Activated CD4-positive, CD25-positive, alpha-beta regulatory T cell treated with anti-CD3 and anti-CD28 coated beads, Interleukin-2, amount 50 U/mL, for 16 hours (primary cell): ENCODE measurements at regions not wholly inside any gene's neighbourhood (a gene's known extent, or its start where the extent isn't known, plus 50 kb on each side); places are given as distances from the start of the nearest gene placed in this dataset.

ENCODE experiments used
- DNase-seq: peaks from one replicate; pipeline ENCODE4 v3.0.0-alpha.2; 2020; ENCODE audit warnings: low read depth, low spot score

DNA sequence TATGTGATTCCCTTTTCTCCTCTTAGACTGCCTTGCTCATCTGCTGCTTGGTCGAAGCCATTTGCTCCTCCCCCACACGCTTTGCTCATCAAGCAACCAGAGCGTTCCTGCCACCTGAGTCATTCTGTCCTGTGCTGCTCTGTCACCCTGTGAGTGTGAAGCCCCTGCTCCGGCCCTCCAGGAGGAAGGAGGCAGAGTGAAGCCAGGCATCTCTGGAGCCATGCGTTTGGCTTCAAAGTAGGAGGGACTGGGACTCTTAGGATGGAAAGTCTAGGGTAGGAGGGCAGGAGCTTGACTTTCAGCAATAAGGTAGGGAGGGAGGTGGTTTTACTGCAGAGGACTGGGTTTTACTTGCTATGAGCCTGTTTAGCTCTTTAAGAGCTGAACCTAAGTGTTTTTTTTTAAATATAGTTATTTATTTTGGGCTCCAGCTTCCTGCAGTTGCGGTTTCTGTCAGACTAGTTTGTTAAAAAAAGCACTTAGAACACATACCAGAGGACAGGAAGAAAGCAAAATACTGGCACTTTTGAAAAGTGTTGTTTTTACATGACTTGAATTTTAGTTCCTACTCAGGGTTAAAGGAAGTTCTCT lies 63.6 kb downstream of the SPINK2 start:
- DNase-seq = peak; percentile 22

DNA sequence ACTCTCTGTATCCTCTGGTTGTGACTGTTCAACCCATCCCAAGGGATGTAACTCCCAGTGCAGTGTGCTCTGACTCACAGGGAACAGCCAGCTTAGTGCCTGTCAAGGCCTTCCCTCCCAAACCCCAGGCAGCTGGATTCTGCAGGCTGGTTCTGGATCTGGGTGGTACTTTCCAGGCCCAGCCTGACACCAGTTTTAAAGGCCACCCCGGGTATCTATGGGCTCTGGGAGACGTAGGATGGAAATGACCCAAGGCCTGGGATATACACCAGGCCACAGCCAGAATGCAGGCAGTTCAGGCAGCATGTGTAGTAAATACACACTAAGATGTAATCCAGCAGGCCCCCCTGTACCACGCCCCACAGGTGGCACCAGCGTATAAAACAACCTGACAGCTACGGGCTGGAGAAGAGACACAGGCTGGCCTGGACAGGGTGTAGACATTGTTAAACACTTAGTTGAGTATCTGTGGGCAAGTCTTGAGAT lies 64.2 kb downstream of the SPINK2 start:
- no peak for DNase-seq

DNA sequence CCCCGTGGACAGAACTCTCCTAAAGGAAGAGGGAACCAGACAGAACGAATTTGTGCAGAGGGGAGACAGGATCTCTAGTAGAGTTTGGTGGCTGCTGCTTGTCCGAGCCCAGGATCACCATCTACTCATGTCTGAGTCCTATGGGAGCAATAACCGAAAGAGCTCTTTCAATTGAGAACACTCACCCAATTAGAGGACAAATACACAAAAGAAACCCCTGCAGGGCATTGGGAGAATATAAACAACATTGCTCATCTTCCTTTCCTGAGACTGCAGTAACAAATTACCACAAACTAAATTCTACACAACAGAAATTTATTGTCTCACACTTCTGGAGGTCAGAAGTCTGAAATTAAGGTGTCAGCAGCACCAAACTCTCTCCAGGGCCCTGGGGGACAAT lies 65.6 kb downstream of the SPINK2 start:
- DNase-seq = no peak

GRCh38 chr4:56752985-56753384 lies 68.5 kb downstream of the SPINK2 start:
- DNase-seq = no peak

GRCh38 chr4:56750231-56750630 lies 69.1 kb upstream of the HOPX start:
- no peak for DNase-seq

DNA sequence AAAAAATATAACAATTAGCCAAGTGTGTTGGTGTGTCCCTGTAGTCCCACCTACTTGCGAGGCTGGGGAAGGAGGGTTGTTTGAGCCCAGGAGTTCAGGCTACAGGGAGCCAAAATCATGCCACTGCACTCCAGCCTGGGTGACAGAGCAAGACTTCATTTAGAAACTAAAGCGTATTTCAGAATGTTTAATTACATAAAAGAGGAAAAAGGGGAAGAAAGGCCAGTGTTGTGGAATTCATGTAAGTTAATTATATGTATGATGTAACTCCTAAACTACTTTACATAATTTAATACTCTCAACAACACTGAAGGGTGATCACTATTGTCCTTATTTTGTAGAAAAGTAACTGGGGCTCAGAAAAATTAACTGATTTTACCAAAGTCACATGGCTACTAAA lies 67.2 kb upstream of the HOPX start:
- DNase-seq = no peak

- DNase-seq = no peak
Observed at GRCh38 chr4:56746639-56747038, 65.5 kb upstream of the HOPX start.

GRCh38 chr4:56745042-56745441 lies 63.9 kb upstream of the HOPX start:
- no peak for DNase-seq

GRCh38 chr4:56744030-56744429 lies 62.9 kb upstream of the HOPX start:
- no peak for DNase-seq

- DNase-seq = no peak
Observed at GRCh38 chr4:56743550-56743949, 62.5 kb upstream of the HOPX start.

DNA sequence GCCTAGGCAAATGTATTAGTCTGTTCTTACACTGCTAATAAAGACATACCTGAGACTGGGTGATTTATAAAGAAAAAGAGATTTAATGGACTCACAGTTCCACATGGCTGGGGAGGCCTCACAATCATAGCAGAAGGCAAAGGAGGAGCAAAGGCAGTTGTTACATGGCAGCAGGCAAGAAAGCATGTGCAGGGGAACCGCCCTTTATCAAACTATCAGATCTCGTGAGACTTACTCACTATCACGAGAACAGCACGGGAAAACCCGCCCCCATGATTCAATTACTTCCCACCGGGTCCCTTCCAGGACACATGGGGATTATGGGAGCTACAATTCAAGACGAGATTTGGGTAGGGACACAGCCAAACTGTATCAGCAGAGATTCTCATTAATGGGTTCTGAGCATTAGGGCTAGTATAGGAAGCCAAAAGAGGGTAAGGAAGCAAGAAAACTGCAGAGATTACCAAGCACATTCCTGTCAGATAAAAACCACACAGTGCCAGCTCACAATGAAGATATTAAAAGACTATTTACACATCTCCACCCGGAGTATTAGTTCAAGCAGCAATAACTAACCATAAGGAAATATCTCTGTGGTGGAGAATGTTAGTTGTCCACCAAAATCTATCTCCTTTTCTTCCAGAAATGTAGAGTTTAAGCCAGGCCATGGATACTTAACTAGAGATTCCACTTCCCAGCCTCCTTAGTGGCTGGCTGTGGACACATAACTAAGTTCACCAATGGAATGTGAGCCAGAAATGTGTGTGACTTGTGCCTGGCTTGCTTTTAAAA lies 61.2 kb upstream of the HOPX start:
- no peak for DNase-seq

DNA sequence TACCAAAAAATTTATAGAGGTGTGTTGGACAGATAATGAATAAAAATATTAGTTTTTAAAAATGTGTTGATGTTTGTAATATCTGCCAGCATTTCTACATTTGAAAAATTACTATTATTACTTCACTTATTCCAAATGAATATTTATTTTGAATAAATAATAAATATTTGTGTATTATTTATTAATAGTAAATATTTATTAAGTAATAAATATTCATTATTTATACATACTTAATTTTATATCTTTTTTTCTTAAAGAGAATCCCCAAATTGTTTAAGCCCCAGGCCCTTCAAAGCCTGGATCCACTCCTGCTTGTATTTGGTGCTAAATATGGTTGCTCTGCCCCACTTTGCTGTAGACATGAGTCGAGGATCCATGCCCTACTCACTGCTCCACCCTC lies 60.5 kb upstream of the HOPX start:
- no peak for DNase-seq

DNA sequence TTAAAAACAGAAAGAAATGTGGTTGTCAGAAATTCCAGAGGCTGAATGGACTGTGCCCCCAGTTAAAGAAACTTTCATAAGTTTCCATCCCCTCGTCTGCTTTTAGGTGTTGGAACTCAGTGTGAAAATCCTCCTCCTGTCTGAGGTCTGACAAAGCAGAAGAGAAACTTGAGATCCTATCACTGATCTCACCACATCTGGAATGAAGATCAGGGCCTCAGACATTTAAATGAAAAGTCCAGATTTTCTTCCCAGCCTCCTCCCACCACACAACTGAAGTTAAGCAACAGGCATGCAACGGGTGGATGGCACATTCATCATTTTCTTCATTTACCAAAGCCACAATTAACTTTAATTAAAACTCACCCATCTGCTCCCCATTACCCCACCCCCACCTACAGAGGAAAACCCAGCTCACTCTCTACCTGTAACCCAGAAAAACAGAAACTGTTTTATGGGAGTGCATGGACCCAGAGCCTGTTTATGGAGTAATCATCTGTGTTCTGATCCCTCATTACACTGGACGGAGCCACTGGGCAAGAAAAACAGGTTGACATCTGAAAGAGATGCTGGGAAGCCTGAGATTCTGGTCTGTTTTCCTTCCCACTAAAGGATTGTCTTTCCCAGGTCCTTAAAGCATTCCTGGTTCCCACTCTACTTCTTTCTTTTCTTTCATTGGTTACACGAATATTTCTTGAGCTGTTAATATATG lies 58.1 kb upstream of the HOPX start:
- no peak for DNase-seq

DNA sequence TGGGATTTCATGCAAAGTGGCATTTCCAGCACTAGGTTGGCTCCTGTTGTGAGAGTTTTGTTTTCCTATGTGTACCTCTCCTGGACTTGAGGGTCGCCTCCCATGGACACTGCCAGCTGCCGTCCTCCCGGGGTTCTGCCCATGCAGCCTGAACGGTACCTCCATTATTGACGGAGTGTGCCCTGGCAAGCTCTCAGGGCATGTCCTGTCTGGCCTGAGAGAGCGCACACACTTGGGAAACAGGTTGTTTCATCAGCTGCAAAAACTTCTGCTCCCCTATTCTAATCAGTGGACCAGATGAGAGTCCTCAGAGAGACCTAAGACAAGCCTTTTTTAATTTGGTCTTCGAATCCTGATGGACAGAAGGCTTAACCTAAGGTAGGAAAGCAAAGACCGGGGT lies 56.6 kb upstream of the HOPX start:
- no peak for DNase-seq

DNA sequence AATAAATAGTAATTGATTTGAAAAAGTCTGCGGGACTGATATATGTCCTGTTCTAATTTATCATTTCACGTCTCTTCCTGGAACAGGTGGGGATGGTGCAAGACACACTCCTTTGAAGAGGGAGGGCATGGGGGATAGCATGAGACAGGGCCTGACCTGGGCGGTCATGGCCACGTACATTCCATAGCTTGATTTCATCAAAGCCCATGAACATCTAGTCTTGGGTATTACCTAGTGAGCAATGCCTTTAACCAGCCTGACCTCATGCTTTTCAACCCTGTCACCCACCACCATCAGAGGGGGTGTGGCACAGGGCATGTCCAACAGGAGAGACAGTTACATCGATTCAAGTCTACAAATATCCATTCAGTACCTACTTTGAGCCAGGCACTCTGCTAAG lies 52.3 kb upstream of the HOPX start:
- DNase-seq = no peak

- no peak for DNase-seq
Observed at GRCh38 chr4:56732301-56732700, 51.2 kb upstream of the HOPX start.

DNA sequence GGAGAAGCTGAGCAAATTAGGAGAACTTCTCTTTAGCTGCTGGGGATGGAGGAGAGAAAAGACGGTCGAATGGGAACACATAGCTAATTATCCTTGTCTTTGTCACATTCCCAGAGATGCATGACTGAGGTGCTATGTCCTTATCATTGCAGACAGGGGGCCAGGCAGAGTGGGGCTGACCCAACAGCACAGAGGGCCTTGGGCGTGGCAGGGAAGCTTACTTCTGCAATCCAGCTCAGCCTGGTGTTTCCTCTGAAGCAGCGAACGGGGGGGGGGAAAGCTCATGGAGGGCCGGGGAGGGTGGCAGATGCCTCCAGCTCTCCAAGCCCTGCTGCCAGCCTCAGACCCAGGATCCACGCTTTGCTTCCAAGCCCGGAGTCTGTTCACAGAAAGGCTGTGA lies 50.8 kb upstream of the HOPX start:
- no peak for DNase-seq
